A549 (cell line): ENCODE measurements at regions not wholly inside any gene's neighbourhood (a gene's known extent, or its start where the extent isn't known, plus 50 kb on each side); places are given as distances from the start of the nearest gene placed in this dataset.

Experiments
- ATAC-seq, 2 experiments: fragments of 200-7000 bp in 1 of 2; fragments of >200 bp in 1 of 2; cut with Nextera tagmentation in 1 of 2; cut with Tn5 transposase in 1 of 2; 3 replicates each; pipeline versions ENCODE4 v1.8.0 to v1.9.1; 2018 to 2020; ENCODE audit warnings: mild to moderate bottlenecking in 1 of 2, moderate library complexity in 1 of 2
- CTCF ChIA-PET: fragments of 300-600 bp; sonication (Branson Sonifier 250); formaldehyde crosslinking; extraction: SDS; loops from one replicate; lab custom pipeline; 2021; ENCODE audit warnings: antibody characterized with exemption, inconsistent platforms; lab: Yijun Ruan, JAX
- POLR2A ChIA-PET: fragments of 350-600 bp; formaldehyde crosslinking; extraction: SDS; loops from one replicate; lab custom pipeline; 2021; ENCODE audit warnings: antibody characterized with exemption, inconsistent platforms; lab: Yijun Ruan, JAX
- DNase-seq, 2 experiments: peaks; one replicate each; pipeline versions ENCODE4 v3.0.0 to v3.0.0-alpha.2; 2011 to 2016; ENCODE audit warnings: low read depth in 1 of 2, low spot score in 1 of 2
- FAIRE-seq: peaks from 2 replicates; lab custom pipeline; 2011; peaks lifted over from hg19 to GRCh38; lab: Jason Lieb, UNC
- H3K27ac ChIP-seq, 2 experiments: fragments of >200 bp; sonication (Bioruptor Twin); formaldehyde crosslinking; 3 replicates each; pipeline ENCODE4 v1.5.1; 2016 to 2017
- H3K4me1 ChIP-seq: fragments of >200 bp; sonication (Bioruptor Twin); formaldehyde crosslinking; 3 replicates; pipeline ENCODE4 v1.6.1; 2016
- H3K4me2 ChIP-seq: fragments of >200 bp; sonication (Bioruptor Twin); formaldehyde crosslinking; 3 replicates; pipeline ENCODE4 v1.6.1; 2016
- H3K4me3 ChIP-seq: fragments of >200 bp; sonication (Bioruptor Twin); formaldehyde crosslinking; 3 replicates; pipeline ENCODE4 v1.5.1; 2016
- H3K9me3 ChIP-seq: fragments of >200 bp; sonication (Bioruptor Twin); formaldehyde crosslinking; 3 replicates; pipeline ENCODE4 v1.6.1; 2016
- CBX2 ChIP-seq: fragments of 200-600 bp; sonication (generic); IDR thresholded peaks from 2 replicates; pipeline ENCODE4 v1.6.1; 2016; ENCODE audit warnings: low read depth, mild to moderate bottlenecking, borderline replicate concordance
- CEBPB ChIP-seq, 2 experiments: fragments of >200 bp in 1 of 2; sonication (Bioruptor Twin) in 1 of 2; formaldehyde crosslinking in 1 of 2; IDR thresholded peaks; 2 replicates each; pipeline ENCODE4 v1.6.1; 2012 to 2016
- CHD4 ChIP-seq: fragments of 200-600 bp; sonication (generic); IDR thresholded peaks from 2 replicates; pipeline ENCODE4 v1.6.1; 2016; ENCODE audit warnings: antibody characterized with exemption, mild to moderate bottlenecking, borderline replicate concordance
- EHF ChIP-seq: fragments of 250-450 bp; sonication (Bioruptor Pico); IDR thresholded peaks from 2 replicates; pipeline ENCODE4 v1.5.0; 2020; ENCODE audit warnings: mild to moderate bottlenecking
- EHMT2 ChIP-seq: fragments of 200-600 bp; sonication (generic); IDR thresholded peaks from 2 replicates; pipeline ENCODE4 v1.6.1; 2016; ENCODE audit warnings: antibody characterized with exemption, low read depth, mild to moderate bottlenecking, moderate library complexity
- ESRRA ChIP-seq: fragments of 150-350 bp; IDR thresholded peaks from 2 replicates; pipeline ENCODE4 v1.6.1; 2014; ENCODE audit warnings: mild to moderate bottlenecking, low read length, borderline replicate concordance
- FOSL2 ChIP-seq, 2 experiments: fragments of 450-650 bp in 1 of 2; fragments of >200 bp in 1 of 2; sonication (Bioruptor Twin) in 1 of 2; formaldehyde crosslinking; IDR thresholded peaks; 2 replicates each; pipeline versions ENCODE4 v1.5.0 to v1.6.1; 2016 to 2020; ENCODE audit warnings: mild to moderate bottlenecking in 1 of 2, moderate library complexity in 1 of 2
- GATA3 ChIP-seq: IDR thresholded peaks from 2 replicates; pipeline ENCODE4 v1.6.1; 2012; ENCODE audit warnings: borderline replicate concordance
- HOXA7 ChIP-seq: fragments of 250-450 bp; sonication (Bioruptor Pico); IDR thresholded peaks from 2 replicates; pipeline ENCODE4 v1.5.0; 2020; ENCODE audit warnings: mild to moderate bottlenecking, moderate library complexity
- HOXB5 ChIP-seq: fragments of 250-450 bp; sonication (Bioruptor Pico); IDR thresholded peaks from 2 replicates; pipeline ENCODE4 v1.5.0; 2020; ENCODE audit warnings: mild to moderate bottlenecking, moderate library complexity
- JUNB ChIP-seq: fragments of >200 bp; sonication (Bioruptor Twin); formaldehyde crosslinking; IDR thresholded peaks from 2 replicates; pipeline ENCODE4 v1.6.1; 2016
- KDM1A ChIP-seq: fragments of 200-600 bp; sonication (generic); IDR thresholded peaks from 2 replicates; pipeline ENCODE4 v1.6.1; 2016; ENCODE audit warnings: low read depth, mild to moderate bottlenecking
- MYC ChIP-seq: IDR thresholded peaks from 2 replicates; pipeline ENCODE4 v1.6.1; 2012; ENCODE audit warnings: mild to moderate bottlenecking, inconsistent platforms, low read length, improper control_type of control experiment, borderline replicate concordance
- TFCP2L1 ChIP-seq: fragments of 250-450 bp; sonication (Bioruptor Pico); IDR thresholded peaks from 2 replicates; pipeline ENCODE4 v1.5.0; 2021; ENCODE audit warnings: mild to moderate bottlenecking
- ZNF302 ChIP-seq: fragments of 250-450 bp; sonication (Bioruptor Pico); IDR thresholded peaks from 2 replicates; pipeline ENCODE4 v1.9.0; 2021; ENCODE audit warnings: inconsistent platforms, mild to moderate bottlenecking, moderate library complexity
- WGBS: methylation state at CpG from one replicate; pipeline ENCODE4 v1.1.6; 2017; ENCODE audit errors: missing lambda C conversion rate; 5-methylcytosine and 5-hydroxymethylcytosine counted together
- TF ChIP-seq, protein P1 (sequence below): IDR thresholded peaks from 2 replicates; pipeline ENCODE4 v1.6.1; 2012; ENCODE audit warnings: low read depth, borderline replicate concordance
- TF ChIP-seq, protein P2 (sequence below): fragments of 450-650 bp; IDR thresholded peaks from 2 replicates; pipeline ENCODE4 v1.6.1; 2014; ENCODE audit warnings: antibody characterized with exemption

DNA sequence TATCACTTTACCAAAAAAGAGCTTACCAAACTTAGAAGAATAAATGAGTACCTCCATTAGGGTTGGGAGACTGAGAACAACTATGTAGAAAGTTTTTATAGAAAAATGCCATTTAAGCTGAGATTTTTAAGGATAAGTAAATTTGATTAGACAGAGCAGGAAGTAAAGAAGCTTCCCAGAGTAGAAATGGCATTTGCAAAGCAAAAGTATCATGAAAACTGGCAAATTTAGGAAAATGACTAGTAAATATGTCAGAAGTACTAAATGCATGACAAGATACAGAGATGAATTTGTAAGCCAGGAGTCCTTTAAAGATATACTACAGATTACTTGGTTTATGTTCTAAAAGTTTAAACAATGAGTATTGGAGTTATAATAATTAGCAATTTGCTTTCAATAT, 2581.8 kb downstream of the PCDH9 start:
- TF ChIP-seq CHD4, result no peak
- no peak for TF ChIP-seq GATA3
- no peak for DNase-seq
- no peak overlapping the region for H3K4me3 ChIP-seq
- FAIRE-seq, result no peak
- H3K4me1 ChIP-seq, result no peaks in the 10 kb centered on the region
- H3K4me2 ChIP-seq, result no peak overlapping the region
- ChIA-PET CTCF (no interaction called here), POLR2A (no interaction called here)
- no peak overlapping the region for H3K27ac ChIP-seq
- ATAC-seq, result no peak
- H3K9me3 ChIP-seq, result no peaks in the 10 kb centered on the region

DNA sequence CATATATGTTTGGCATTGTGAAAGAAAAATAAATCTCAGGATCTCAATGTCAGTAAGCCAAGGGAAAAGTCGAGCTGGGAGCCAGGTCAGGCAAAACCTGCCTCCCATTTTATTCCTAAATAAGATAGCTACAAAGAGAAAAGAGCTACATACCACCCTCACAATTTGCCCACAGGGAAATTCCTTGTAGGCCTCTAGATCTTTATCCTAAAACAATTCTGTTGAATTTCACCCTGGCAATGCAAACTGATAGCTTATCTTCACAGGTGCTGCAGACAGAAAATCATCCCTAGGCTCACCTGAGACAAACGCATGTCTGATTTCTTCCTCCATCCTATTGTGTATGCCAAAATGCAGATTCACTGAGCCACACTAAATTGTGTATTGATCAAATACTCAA, 2587.1 kb downstream of the PCDH9 start:
- FAIRE-seq, result no peak
- H3K4me1 ChIP-seq, result peaks cover 19% of the 10 kb centered on the region
- no peak overlapping the region for H3K4me3 ChIP-seq
- H3K4me2 ChIP-seq, result no peak overlapping the region
- no peak overlapping the region for H3K27ac ChIP-seq
- ATAC-seq, result no peak
- no peak for TF ChIP-seq EHF (CRISPR knock-in tag)
- TF ChIP-seq CBX2, result no peak
- TF ChIP-seq TFCP2L1, result no peak
- no peak for TF ChIP-seq HOXA7 (CRISPR knock-in tag)
- TF ChIP-seq HOXB5, result no peak
- no peak for TF ChIP-seq JUNB
- no peak for TF ChIP-seq ZNF302 (CRISPR knock-in tag)
- TF ChIP-seq, protein P1, sequence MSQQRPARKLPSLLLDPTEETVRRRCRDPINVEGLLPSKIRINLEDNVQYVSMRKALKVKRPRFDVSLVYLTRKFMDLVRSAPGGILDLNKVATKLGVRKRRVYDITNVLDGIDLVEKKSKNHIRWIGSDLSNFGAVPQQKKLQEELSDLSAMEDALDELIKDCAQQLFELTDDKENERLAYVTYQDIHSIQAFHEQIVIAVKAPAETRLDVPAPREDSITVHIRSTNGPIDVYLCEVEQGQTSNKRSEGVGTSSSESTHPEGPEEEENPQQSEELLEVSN, result no peak
- TF ChIP-seq EHMT2, result no peak
- TF ChIP-seq, protein P2, sequence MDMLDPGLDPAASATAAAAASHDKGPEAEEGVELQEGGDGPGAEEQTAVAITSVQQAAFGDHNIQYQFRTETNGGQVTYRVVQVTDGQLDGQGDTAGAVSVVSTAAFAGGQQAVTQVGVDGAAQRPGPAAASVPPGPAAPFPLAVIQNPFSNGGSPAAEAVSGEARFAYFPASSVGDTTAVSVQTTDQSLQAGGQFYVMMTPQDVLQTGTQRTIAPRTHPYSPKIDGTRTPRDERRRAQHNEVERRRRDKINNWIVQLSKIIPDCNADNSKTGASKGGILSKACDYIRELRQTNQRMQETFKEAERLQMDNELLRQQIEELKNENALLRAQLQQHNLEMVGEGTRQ, result no peak
- H3K9me3 ChIP-seq, result no peaks in the 10 kb centered on the region
- ChIA-PET CTCF (no interaction called here), POLR2A (no interaction called here)
- no peak for DNase-seq
- WGBS, result 81% methylated on average over 2 of the region's 2 CpGs

DNA sequence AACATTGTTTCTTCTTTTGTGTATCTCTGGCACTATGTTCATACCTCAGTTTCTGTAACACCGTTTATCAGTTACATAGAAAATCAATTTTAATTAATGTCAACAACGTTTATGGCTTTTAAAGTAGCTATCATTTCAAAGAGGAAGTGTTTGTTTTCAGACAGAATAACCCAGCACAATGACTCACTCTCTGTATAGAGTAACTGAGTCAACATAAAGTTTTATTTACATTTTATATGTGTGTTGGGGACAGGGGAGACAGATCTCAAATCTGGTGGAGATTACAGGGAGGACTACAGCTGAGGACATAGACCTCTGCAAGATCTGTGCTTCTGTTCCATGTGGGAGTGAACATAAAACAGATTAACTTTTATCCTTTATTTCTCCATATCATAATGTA, 2590.1 kb downstream of the PCDH9 start:
- POLR2A ChIA-PET, result no interaction called here
- no peak for TF ChIP-seq MYC
- TF ChIP-seq FOSL2 (IDR thresholded peaks at IDR 0.05), result no peak
- peak; percentile 64 for TF ChIP-seq FOSL2 (CRISPR knock-in tag; IDR thresholded peaks at IDR 0.05)
- TF ChIP-seq GATA3, result peak; percentile 59; the same call in 1 of the 2 replicates
- TF ChIP-seq, all 56 proteins: peak for 2
- Histone ChIP-seq H3K4me3 (no peak overlapping the region), H3K27ac (no peak overlapping the region), H3K4me2 (peak overlapping the region; percentile 67), H3K9me3 (no peaks in the 10 kb centered on the region), H3K4me1 (peaks cover 19% of the 10 kb centered on the region)
- ATAC-seq, result peak in 1 of 2 experiments; percentile 79; a peak in 3 of 6 replicates
- FAIRE-seq, result no peak
- DNase-seq, result peak; percentile 8 to 47
- WGBS, result 1% methylated on average over 2 of the region's 2 CpGs
- CTCF ChIA-PET, result no interaction called here

DNA sequence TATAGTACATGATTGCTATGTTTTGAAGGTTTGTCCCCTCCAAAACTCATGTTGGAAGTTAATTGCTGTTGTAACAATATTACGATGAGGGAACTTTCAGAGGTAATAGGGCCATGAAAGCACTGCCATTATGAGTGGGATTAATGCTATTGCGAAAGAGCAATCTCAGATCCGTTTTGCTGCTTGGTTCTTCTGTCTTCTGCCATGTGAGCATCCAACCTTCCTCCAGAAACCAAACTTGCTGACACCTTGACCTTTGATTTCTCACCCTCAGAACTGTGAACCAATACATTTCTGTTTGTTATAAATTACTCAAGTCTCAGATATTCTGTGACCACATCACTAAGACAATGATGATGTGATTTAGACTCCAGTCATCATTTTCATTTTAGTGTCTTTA, 2590.9 kb downstream of the PCDH9 start:
- H3K9me3 ChIP-seq, result no peaks in the 10 kb centered on the region
- whole genome bisulfite sequencing, result 70% methylated on average over 3 of the region's 3 CpGs
- CTCF ChIA-PET, result no interaction called here
- H3K4me2 ChIP-seq, result peak overlapping the region; percentile 67
- no peak overlapping the region for H3K4me3 ChIP-seq
- H3K27ac ChIP-seq, result no peak overlapping the region; a peak in 1 of 6 replicates
- ATAC-seq (no peak), DNase-seq (peak in 1 of 2 experiments; percentile 35), FAIRE-seq (no peak)
- TF ChIP-seq CEBPB (IDR thresholded peaks at IDR 0.05) (peak; percentile 29 to 84; a peak in 2 of 4 replicates), KDM1A (no peak), ESRRA (no peak)
- TF ChIP-seq, protein P2, result no peak
- peaks cover 19% of the 10 kb centered on the region for H3K4me1 ChIP-seq
- POLR2A ChIA-PET, result no interaction called here
